ENCODE measurements at regions not wholly inside any gene's neighbourhood (a gene's known extent, or its start where the extent isn't known, plus 50 kb on each side); places are given as distances from the start of the nearest gene placed in this dataset.

GRCh38 chr6:166761801-166762200, 134.8 kb upstream of the RPS6KA2 start:
- H3K27ac ChIP-seq (ENCODE audit: low read depth, low read length): no peak overlapping the region
- H3K79me2 ChIP-seq (ENCODE audit: insufficient read depth, low read length): no peaks in the 10 kb centered on the region
- no peak overlapping the region for H3K4me3 ChIP-seq (ENCODE audit: insufficient read depth, low read length, poor library complexity, severe bottlenecking)

DNA sequence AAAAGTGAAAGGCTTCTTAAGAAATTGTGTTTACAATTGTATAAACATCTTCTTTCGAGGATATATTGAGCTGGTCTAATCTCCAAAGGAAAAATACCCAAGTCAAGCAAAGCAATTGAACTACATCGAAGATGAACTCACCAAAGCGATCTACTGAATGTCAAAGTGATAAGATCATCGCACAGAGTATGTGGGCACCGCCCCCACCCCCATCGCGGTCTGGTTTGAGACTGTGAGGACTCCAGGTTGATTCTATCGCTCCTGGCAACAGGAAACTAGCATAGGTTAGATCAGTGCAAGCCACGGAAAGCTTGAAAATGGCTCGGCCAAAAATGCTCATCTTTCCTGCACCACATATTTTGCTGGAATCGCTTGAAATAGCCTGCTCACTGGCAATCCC, 133.2 kb upstream of the RPS6KA2 start:
- Histone ChIP-seq H3K36me3 (ENCODE audit: low read length) (no peaks in the 10 kb centered on the region), H3K27ac (ENCODE audit: low read depth, low read length) (no peak overlapping the region), H3K4me2 (ENCODE audit: low read depth, low read length, poor library complexity, severe bottlenecking) (no peak overlapping the region), H4K20me1 (ENCODE audit: low read depth, low read length) (no peaks in the 10 kb centered on the region), H3K9me2 (replicated peaks; ENCODE audit: insufficient read depth, low read length) (no peaks in the 10 kb centered on the region), H3K79me2 (ENCODE audit: insufficient read depth, low read length) (no peaks in the 10 kb centered on the region), H3K9me3 (ENCODE audit: insufficient read depth, low read length) (no peaks in the 10 kb centered on the region), H3K9ac (ENCODE audit: low read length) (no peak overlapping the region), H3F3A (ENCODE audit: insufficient read depth) (no peaks in the 10 kb centered on the region), H3K4me3 (ENCODE audit: insufficient read depth, low read length, poor library complexity, severe bottlenecking) (no peak overlapping the region), H2AFZ (ENCODE audit: low read depth, low read length, severe bottlenecking) (no peak overlapping the region), H3K27me3 (ENCODE audit: low read length) (no peaks in the 10 kb centered on the region)
- TF ChIP-seq EZH2phosphoT487 (conservative IDR thresholded peaks at IDR 0.05; ENCODE audit: low read length): no peak
- TF ChIP-seq, protein P1, sequence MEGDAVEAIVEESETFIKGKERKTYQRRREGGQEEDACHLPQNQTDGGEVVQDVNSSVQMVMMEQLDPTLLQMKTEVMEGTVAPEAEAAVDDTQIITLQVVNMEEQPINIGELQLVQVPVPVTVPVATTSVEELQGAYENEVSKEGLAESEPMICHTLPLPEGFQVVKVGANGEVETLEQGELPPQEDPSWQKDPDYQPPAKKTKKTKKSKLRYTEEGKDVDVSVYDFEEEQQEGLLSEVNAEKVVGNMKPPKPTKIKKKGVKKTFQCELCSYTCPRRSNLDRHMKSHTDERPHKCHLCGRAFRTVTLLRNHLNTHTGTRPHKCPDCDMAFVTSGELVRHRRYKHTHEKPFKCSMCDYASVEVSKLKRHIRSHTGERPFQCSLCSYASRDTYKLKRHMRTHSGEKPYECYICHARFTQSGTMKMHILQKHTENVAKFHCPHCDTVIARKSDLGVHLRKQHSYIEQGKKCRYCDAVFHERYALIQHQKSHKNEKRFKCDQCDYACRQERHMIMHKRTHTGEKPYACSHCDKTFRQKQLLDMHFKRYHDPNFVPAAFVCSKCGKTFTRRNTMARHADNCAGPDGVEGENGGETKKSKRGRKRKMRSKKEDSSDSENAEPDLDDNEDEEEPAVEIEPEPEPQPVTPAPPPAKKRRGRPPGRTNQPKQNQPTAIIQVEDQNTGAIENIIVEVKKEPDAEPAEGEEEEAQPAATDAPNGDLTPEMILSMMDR (IDR thresholded peaks at IDR 0.05; ENCODE audit: insufficient read depth, low read length, poor library complexity, severe bottlenecking): no peak

More at GRCh38 chr6:166761801-166762200, 134.8 kb upstream of the RPS6KA2 start:
- Histone ChIP-seq H3K27me3 (ENCODE audit: low read length) (no peaks in the 10 kb centered on the region), H3K9me3 (ENCODE audit: insufficient read depth, low read length) (no peaks in the 10 kb centered on the region), H4K20me1 (ENCODE audit: low read depth, low read length) (no peaks in the 10 kb centered on the region), H3K4me2 (ENCODE audit: low read depth, low read length, poor library complexity, severe bottlenecking) (no peak overlapping the region), H3K9ac (ENCODE audit: low read length) (no peak overlapping the region), H2AFZ (ENCODE audit: low read depth, low read length, severe bottlenecking) (no peak overlapping the region), H3K36me3 (ENCODE audit: low read length) (no peaks in the 10 kb centered on the region), H3F3A (ENCODE audit: insufficient read depth) (no peaks in the 10 kb centered on the region), H3K9me2 (replicated peaks; ENCODE audit: insufficient read depth, low read length) (no peaks in the 10 kb centered on the region)
- TF ChIP-seq EZH2phosphoT487 (conservative IDR thresholded peaks at IDR 0.05; ENCODE audit: low read length): no peak
- TF ChIP-seq, protein P1 (IDR thresholded peaks at IDR 0.05; ENCODE audit: insufficient read depth, low read length, poor library complexity, severe bottlenecking): no peak

GRCh38 chr6:166758136-166758704, 131.2 kb upstream of the RPS6KA2 start:
- Histone ChIP-seq H3K4me2 (ENCODE audit: low read depth, low read length, poor library complexity, severe bottlenecking) (no peak overlapping the region), H3K4me3 (ENCODE audit: insufficient read depth, low read length, poor library complexity, severe bottlenecking) (no peak overlapping the region), H3K36me3 (ENCODE audit: low read length) (no peaks in the 10 kb centered on the region), H3K27ac (ENCODE audit: low read depth, low read length) (no peak overlapping the region), H3F3A (ENCODE audit: insufficient read depth) (no peaks in the 10 kb centered on the region), H3K9me3 (ENCODE audit: insufficient read depth, low read length) (no peaks in the 10 kb centered on the region), H3K9ac (ENCODE audit: low read length) (no peak overlapping the region), H4K20me1 (ENCODE audit: low read depth, low read length) (no peaks in the 10 kb centered on the region), H3K79me2 (ENCODE audit: insufficient read depth, low read length) (no peaks in the 10 kb centered on the region), H2AFZ (ENCODE audit: low read depth, low read length, severe bottlenecking) (no peak overlapping the region), H3K27me3 (ENCODE audit: low read length) (no peaks in the 10 kb centered on the region), H3K9me2 (replicated peaks; ENCODE audit: insufficient read depth, low read length) (no peaks in the 10 kb centered on the region)
- no peak for TF ChIP-seq EZH2phosphoT487 (conservative IDR thresholded peaks at IDR 0.05; ENCODE audit: low read length)
- TF ChIP-seq, protein P1 (IDR thresholded peaks at IDR 0.05; ENCODE audit: insufficient read depth, low read length, poor library complexity, severe bottlenecking): no peak
